OCI-LY1 (cell line): ENCODE measurements at regions not wholly inside any gene's neighbourhood (a gene's known extent, or its start where the extent isn't known, plus 50 kb on each side); places are given as distances from the start of the nearest gene placed in this dataset.

Experiments
- H2AFZ ChIP-seq: fragments of 200-600 bp; sonication (generic), shearing (Covaris generic); 2 replicates; pipeline ENCODE4 v1.6.0; 2014; ENCODE audit warnings: antibody characterized with exemption, mild to moderate bottlenecking, low read length
- H3F3A ChIP-seq: fragments of 200-600 bp; sonication (generic), shearing (Covaris generic); 2 replicates; pipeline ENCODE4 v1.6.0; 2014; ENCODE audit warnings: mild to moderate bottlenecking, antibody characterized with exemption, low read length, moderate library complexity; ENCODE audit not compliant: insufficient read depth
- H3K27ac ChIP-seq: fragments of 200-600 bp; sonication (generic); 2 replicates; pipeline ENCODE4 v1.5.1; 2014; ENCODE audit warnings: low read length, mixed run types, mild to moderate bottlenecking, low read depth; ENCODE audit not compliant: poor library complexity, severe bottlenecking
- H3K27me3 ChIP-seq: fragments of 200-600 bp; sonication (generic); 2 replicates; pipeline ENCODE4 v1.6.0; 2014; ENCODE audit warnings: antibody characterized with exemption, mild to moderate bottlenecking, low read length, moderate library complexity; ENCODE audit not compliant: insufficient read depth
- H3K36me3 ChIP-seq: fragments of 200-600 bp; sonication (generic); 2 replicates; pipeline ENCODE4 v1.6.1; 2014; ENCODE audit warnings: mild to moderate bottlenecking, antibody characterized with exemption, low read length, moderate library complexity, mixed read lengths; ENCODE audit not compliant: insufficient read depth
- H3K4me1 ChIP-seq: fragments of 200-600 bp; sonication (generic); 2 replicates; pipeline ENCODE4 v1.5.1; 2014; ENCODE audit warnings: mild to moderate bottlenecking, low read length, moderate library complexity; ENCODE audit not compliant: insufficient read depth, severe bottlenecking
- H3K4me2 ChIP-seq: fragments of 200-600 bp; sonication (generic), shearing (Covaris generic); 2 replicates; pipeline ENCODE4 v1.6.1; 2014; ENCODE audit warnings: low read length
- H3K4me3 ChIP-seq: fragments of 200-600 bp; sonication (generic); 2 replicates; pipeline ENCODE4 v1.5.1; 2014; ENCODE audit warnings: low read length, low read depth, mild to moderate bottlenecking, mixed read lengths; ENCODE audit not compliant: poor library complexity, severe bottlenecking
- H3K79me2 ChIP-seq: fragments of 200-600 bp; shearing (Covaris generic); 2 replicates; pipeline ENCODE4 v1.6.1; 2016; ENCODE audit warnings: mixed run types, low read length, mixed read lengths; ENCODE audit not compliant: insufficient read depth
- H3K9ac ChIP-seq: fragments of 200-600 bp; sonication (generic), shearing (Covaris generic); 2 replicates; pipeline ENCODE4 v1.6.1; 2014; ENCODE audit warnings: mild to moderate bottlenecking, low read length, mixed read lengths
- H3K9me2 ChIP-seq: fragments of 200-600 bp; sonication (generic), shearing (Covaris generic); 2 replicates; pipeline ENCODE4 v1.6.1; 2014; ENCODE audit warnings: low read depth, mild to moderate bottlenecking, low read length, mixed read lengths
- H3K9me3 ChIP-seq: fragments of 200-600 bp; shearing (Covaris generic); 2 replicates; pipeline ENCODE4 v1.6.1; 2014; ENCODE audit warnings: low read length, mixed read lengths
- H4K20me1 ChIP-seq: fragments of 200-600 bp; sonication (generic), shearing (Covaris generic); 2 replicates; pipeline ENCODE4 v1.6.0; 2016; ENCODE audit warnings: mild to moderate bottlenecking, low read length; ENCODE audit not compliant: insufficient read depth
- CTCF ChIP-seq: fragments of 200-600 bp; sonication (generic), shearing (Covaris generic); IDR thresholded peaks from 2 replicates; pipeline ENCODE4 v1.5.1; 2017; ENCODE audit warnings: mild to moderate bottlenecking, antibody characterized with exemption, low read length, moderate library complexity, mixed read lengths
- EZH2 ChIP-seq: fragments of 200-600 bp; sonication (generic), shearing (Covaris generic); IDR thresholded peaks from 2 replicates; pipeline ENCODE4 v1.8.0; 2017; ENCODE audit warnings: borderline replicate concordance, mixed run types, mild to moderate bottlenecking, antibody characterized with exemption, low read length, moderate library complexity, mixed read lengths

DNA sequence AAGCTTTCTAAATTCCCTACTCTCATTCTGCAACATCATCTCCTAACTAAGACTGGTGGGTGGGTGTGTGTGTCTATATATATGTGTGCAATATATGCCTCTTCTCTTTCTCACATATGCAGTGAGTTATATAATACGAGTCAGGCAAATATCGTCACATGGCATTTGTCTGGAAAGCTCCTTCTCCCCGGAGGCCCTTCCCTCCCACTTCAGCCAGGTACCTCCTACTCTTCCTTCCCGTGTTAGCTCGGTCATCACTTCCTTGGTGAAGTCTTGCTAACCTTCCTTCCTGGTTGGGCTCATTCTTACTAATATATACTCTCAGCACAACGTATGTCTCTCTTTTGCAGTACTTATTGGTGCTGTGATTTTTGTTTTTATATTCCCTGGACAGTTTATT, 66.4 kb upstream of the NCK2 start:
- no peaks in the 10 kb centered on the region for H3K27me3 ChIP-seq

DNA sequence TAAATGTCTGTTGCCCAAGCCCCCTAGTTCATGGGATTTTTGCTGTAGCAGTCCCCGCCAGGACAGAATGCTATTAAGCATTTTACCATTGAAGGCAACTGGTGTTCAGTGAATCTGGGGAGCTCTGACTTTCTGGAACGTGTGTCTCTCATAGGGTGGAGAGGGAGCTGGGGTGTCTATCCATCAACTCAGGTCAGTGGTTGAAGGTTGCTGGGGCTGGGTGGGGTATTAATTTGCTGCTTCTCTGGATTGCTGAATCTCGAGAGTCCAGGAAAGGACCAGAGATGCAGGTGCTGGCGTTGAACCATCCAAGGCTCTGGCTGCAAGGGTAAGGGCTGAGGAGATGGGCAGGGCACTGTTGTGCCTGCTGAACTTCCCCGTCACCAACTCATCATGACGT, 66.8 kb upstream of the NCK2 start:
- H2AFZ ChIP-seq, result no peak overlapping the region
- H3K4me2 ChIP-seq, result no peak overlapping the region
- no peaks in the 10 kb centered on the region for H3K79me2 ChIP-seq
- H3F3A ChIP-seq, result no peaks in the 10 kb centered on the region
- H3K4me3 ChIP-seq, result no peak overlapping the region
- H3K9me2 ChIP-seq, result no peaks in the 10 kb centered on the region
- TF ChIP-seq EZH2, result no peak
- no peak for TF ChIP-seq CTCF
- no peak overlapping the region for H3K9ac ChIP-seq
- no peaks in the 10 kb centered on the region for H3K27me3 ChIP-seq
- no peaks in the 10 kb centered on the region for H3K9me3 ChIP-seq
- H3K4me1 ChIP-seq, result no peaks in the 10 kb centered on the region
- no peaks in the 10 kb centered on the region for H4K20me1 ChIP-seq
- no peak overlapping the region for H3K27ac ChIP-seq
- no peaks in the 10 kb centered on the region for H3K36me3 ChIP-seq

More for the DNA sequence above, 66.4 kb upstream of the NCK2 start:
- Histone ChIP-seq H3K4me1 (no peaks in the 10 kb centered on the region), H3K36me3 (no peaks in the 10 kb centered on the region), H3K27ac (no peak overlapping the region), H4K20me1 (no peaks in the 10 kb centered on the region), H3K4me3 (no peak overlapping the region), H3K9me3 (no peaks in the 10 kb centered on the region), H3K4me2 (no peak overlapping the region), H2AFZ (no peak overlapping the region), H3K79me2 (no peaks in the 10 kb centered on the region), H3K9me2 (no peaks in the 10 kb centered on the region), H3K9ac (no peak overlapping the region), H3F3A (no peaks in the 10 kb centered on the region)
- TF ChIP-seq EZH2 (no peak), CTCF (no peak)

GRCh38 chr2:105675841-105676240, 68.9 kb upstream of the NCK2 start:
- TF ChIP-seq EZH2 (no peak), CTCF (no peak)
- H3K79me2 ChIP-seq, result no peaks in the 10 kb centered on the region
- no peak overlapping the region for H3K4me3 ChIP-seq
- H3K27ac ChIP-seq, result no peak overlapping the region
- no peak overlapping the region for H3K9ac ChIP-seq
- no peaks in the 10 kb centered on the region for H3K36me3 ChIP-seq
- H3K4me2 ChIP-seq, result no peak overlapping the region
- no peak overlapping the region for H2AFZ ChIP-seq
- no peaks in the 10 kb centered on the region for H3K4me1 ChIP-seq
- H3F3A ChIP-seq, result no peaks in the 10 kb centered on the region
- no peaks in the 10 kb centered on the region for H3K9me2 ChIP-seq
- H4K20me1 ChIP-seq, result no peaks in the 10 kb centered on the region
- H3K9me3 ChIP-seq, result no peaks in the 10 kb centered on the region
- no peaks in the 10 kb centered on the region for H3K27me3 ChIP-seq
